Right lobe of liver (tissue), 4 donors: ENCODE measurements at regions not wholly inside any gene's neighbourhood (a gene's known extent, or its start where the extent isn't known, plus 50 kb on each side); places are given as distances from the start of the nearest gene placed in this dataset.

Experiments used
- CTCF ChIP-seq, 4 donors: fragments of 200-600 bp in 3 of 4; fragments of 450-650 bp in 1 of 4; IDR thresholded peaks; one replicate each; pipeline versions ENCODE4 v1.5.1 to v1.8.0; 2016 to 2022; ENCODE audit warnings: antibody characterized with exemption in 4 of 4, mild to moderate bottlenecking in 2 of 4
- POLR2A ChIP-seq: fragments of 450-650 bp; IDR thresholded peaks from one replicate; pipeline ENCODE4 v1.6.1; 2017; ENCODE audit warnings: antibody characterized with exemption, mild to moderate bottlenecking
- donor health status: DM: no; HTN: no; CAD: no.
- donor health status: DM: no; HTN: no; CAD: no.
- donor health status: DM: no; HTN: yes; CAD: no.

- TF ChIP-seq CTCF (IDR thresholded peaks at IDR 0.05) (no peak), POLR2A (no peak)
These were observed 513.3 kb upstream of the CFAP20DC start for GRCh38 chr3:59563072-59563605.
